GM23248 (cell line): ENCODE measurements at regions not wholly inside any gene's neighbourhood (a gene's known extent, or its start where the extent isn't known, plus 50 kb on each side); places are given as distances from the start of the nearest gene placed in this dataset.

Source experiments
- EZH2 ChIP-seq: fragments of 200-600 bp; sonication (generic); IDR thresholded peaks from 2 replicates; pipeline ENCODE4 v1.6.1; 2018; ENCODE audit warnings: antibody characterized with exemption, mild to moderate bottlenecking; ENCODE audit not compliant: insufficient read depth, poor library complexity, severe bottlenecking
- EZH2phosphoT487 ChIP-seq: fragments of 200-600 bp; sonication (generic); IDR thresholded peaks from 2 replicates; pipeline ENCODE4 v1.6.1; 2018; ENCODE audit warnings: antibody characterized with exemption, moderate library complexity, mild to moderate bottlenecking, low read depth; ENCODE audit not compliant: insufficient read depth

GRCh38 chr7:120023494-120024167 is 249.3 kb upstream of the KCND2 start:
- TF ChIP-seq EZH2 (no peak), EZH2phosphoT487 (no peak)
